Left ventricle myocardium superior (tissue), 1 donor: ENCODE measurements at regions not wholly inside any gene's neighbourhood (a gene's known extent, or its start where the extent isn't known, plus 50 kb on each side); places are given as distances from the start of the nearest gene placed in this dataset.
A peak's percentile ranks its signal among the peaks of the same experiment; 100 is the strongest.
"Not testable (repeated sequence)": the region's sequence is repeated elsewhere in the genome, so short reads cannot be mapped to it uniquely, and the experiment has no call there.

Experiments
- ATAC-seq: fragments of 200-7000 bp; cut with Tn5 transposase; one replicate; pipeline ENCODE4 v1.9.1; 2020; ENCODE audit warnings: mild to moderate bottlenecking, moderate library complexity
- DNase-seq: peaks from one replicate; pipeline ENCODE4 v3.0.0-alpha.2; 2020
- intact Hi-C: fragments of 100-400 bp; cut with micrococcal nuclease; formaldehyde crosslinking; loops from one replicate; pipeline ENCODE4 v1.11.0; 2022
- donor health status: DM: no; HTN: yes; CAD: no; lungs with severe emphysema.

GRCh38 chr5:120155873-120156272, 308.2 kb upstream of the PRR16 start:
- no peak for ATAC-seq
- intact Hi-C loops, result loop anchor here (5.0 kb wide), 1 partner anchor 286 kb away; no protein-coding TSS in a partner anchor
- no peak for DNase-seq

- no peak for ATAC-seq
- no peak for DNase-seq
- intact Hi-C loops, result loop anchor here (5.0 kb wide), 1 partner anchor 284 kb away; no protein-coding TSS in a partner anchor
Observed at GRCh38 chr5:120158211-120158610, 305.9 kb upstream of the PRR16 start.

GRCh38 chr5:120159155-120159554, 304.9 kb upstream of the PRR16 start:
- no peak for DNase-seq
- ATAC-seq, result peak; percentile 75
- intact Hi-C loops, result loop anchor here (5.0 kb wide), 1 partner anchor 283 kb away; no protein-coding TSS in a partner anchor

GRCh38 chr5:120160124-120160895, 303.8 kb upstream of the PRR16 start:
- DNase-seq (no peak), ATAC-seq (no peak)
- intact Hi-C loops, result no loop called here

- ATAC-seq (no peak), DNase-seq (no peak)
- intact Hi-C loops, result no loop called here
Observed at GRCh38 chr5:120162321-120162720, 301.8 kb upstream of the PRR16 start.

- DNase-seq (no peak), ATAC-seq (no peak)
- intact Hi-C loops, result no loop called here
Observed at GRCh38 chr5:120164037-120164436, 300.1 kb upstream of the PRR16 start.

GRCh38 chr5:120164986-120165385, 299.1 kb upstream of the PRR16 start:
- intact Hi-C loops, result no loop called here
- DNase-seq (no peak), ATAC-seq (no peak)

- ATAC-seq (no peak), DNase-seq (no peak)
- intact Hi-C loops, result no loop called here
Observed at GRCh38 chr5:120173125-120173524, 291.0 kb upstream of the PRR16 start.

GRCh38 chr5:120174089-120174488, 290.0 kb upstream of the PRR16 start:
- no peak for DNase-seq
- ATAC-seq, result no peak
- intact Hi-C loops, result no loop called here

- ATAC-seq, intact Hi-C loops, DNase-seq: not testable (repeated sequence)
Observed at GRCh38 chr5:120181238-120181637, 282.9 kb upstream of the PRR16 start.

- ATAC-seq, DNase-seq, intact Hi-C loops: not testable (repeated sequence)
Observed at GRCh38 chr5:120194650-120195049, 269.4 kb upstream of the PRR16 start.

GRCh38 chr5:120199559-120199958, 264.5 kb upstream of the PRR16 start:
- ATAC-seq (no peak), DNase-seq (no peak)
- intact Hi-C loops, result no loop called here

GRCh38 chr5:120207129-120207528, 257.0 kb upstream of the PRR16 start:
- no peak for ATAC-seq
- DNase-seq, result no peak
- intact Hi-C loops, result no loop called here

GRCh38 chr5:120217001-120217400, 247.1 kb upstream of the PRR16 start:
- DNase-seq, result no peak
- no peak for ATAC-seq
- intact Hi-C loops, result no loop called here

- no peak for DNase-seq
- intact Hi-C loops, result no loop called here
- no peak for ATAC-seq
Observed at GRCh38 chr5:120219988-120220387, 244.1 kb upstream of the PRR16 start.

- ATAC-seq, result no peak
- intact Hi-C loops, result no loop called here
- DNase-seq, result no peak
Observed at GRCh38 chr5:120225524-120225923, 238.6 kb upstream of the PRR16 start.

GRCh38 chr5:120228262-120229031, 235.7 kb upstream of the PRR16 start:
- intact Hi-C loops, result no loop called here
- DNase-seq (no peak), ATAC-seq (no peak)

GRCh38 chr5:120229036-120229435, 235.1 kb upstream of the PRR16 start:
- intact Hi-C loops, result no loop called here
- ATAC-seq (no peak), DNase-seq (no peak)

- no peak for DNase-seq
- no peak for ATAC-seq
- intact Hi-C loops, result no loop called here
Observed at GRCh38 chr5:120231563-120231962, 232.5 kb upstream of the PRR16 start.

- intact Hi-C loops, result no loop called here
- no peak for ATAC-seq
- no peak for DNase-seq
Observed at GRCh38 chr5:120236360-120236759, 227.7 kb upstream of the PRR16 start.
